OCI-LY7 (cell line): ENCODE measurements at regions not wholly inside any gene's neighbourhood (a gene's known extent, or its start where the extent isn't known, plus 50 kb on each side); places are given as distances from the start of the nearest gene placed in this dataset.

Experiments used
- BruUV-seq: library from RNA; stranded (reverse); fragments of 400-500 nt; replicated peaks from 2 replicates; lab custom pipeline; 2021; lab: Mats Ljungman, UMichigan
- CTCF ChIA-PET: fragments of 300-600 bp; sonication (Branson Sonifier 250); formaldehyde crosslinking; loops from one replicate; lab custom pipeline; 2022; ENCODE audit warnings: antibody characterized with exemption; ENCODE audit not compliant: unreplicated experiment; lab: Charles Lee
- POLR2A ChIA-PET: fragments of 300-600 bp; sonication (Branson Sonifier 250); formaldehyde crosslinking; loops from one replicate; lab custom pipeline; 2022; ENCODE audit warnings: antibody characterized with exemption; lab: Charles Lee
- DNase-seq: peaks from one replicate; pipeline ENCODE4 v3.0.0-alpha.2; 2015; ENCODE audit warnings: low spot score
- H2AFZ ChIP-seq: fragments of 200-600 bp; sonication (generic), shearing (Covaris generic); 2 replicates; pipeline ENCODE4 v1.6.1; 2014; ENCODE audit warnings: mild to moderate bottlenecking, antibody characterized with exemption, low read length, moderate library complexity
- H3K27ac ChIP-seq: fragments of 200-600 bp; sonication (generic); 2 replicates; pipeline ENCODE4 v1.5.1; 2014; ENCODE audit warnings: mixed run types, low read depth, mild to moderate bottlenecking, moderate library complexity, low read length, inconsistent platforms; ENCODE audit not compliant: poor library complexity, severe bottlenecking
- H3K36me3 ChIP-seq: fragments of 200-600 bp; sonication (generic); 2 replicates; pipeline ENCODE4 v1.6.1; 2014; ENCODE audit warnings: mild to moderate bottlenecking, antibody characterized with exemption, low read length, moderate library complexity, mixed read lengths; ENCODE audit not compliant: insufficient read depth
- H3K4me1 ChIP-seq: fragments of 200-600 bp; sonication (generic); 2 replicates; pipeline ENCODE4 v1.5.1; 2014; ENCODE audit warnings: mild to moderate bottlenecking, low read length; ENCODE audit not compliant: insufficient read depth, poor library complexity, severe bottlenecking
- H3K4me2 ChIP-seq: fragments of 200-600 bp; sonication (generic); 2 replicates; pipeline ENCODE4 v1.6.1; 2014; ENCODE audit warnings: mild to moderate bottlenecking, low read length
- H3K4me3 ChIP-seq: fragments of 200-600 bp; sonication (generic); 2 replicates; pipeline ENCODE4 v1.5.1; 2014; ENCODE audit warnings: mild to moderate bottlenecking, low read depth, low read length; ENCODE audit not compliant: poor library complexity, severe bottlenecking
- H3K79me2 ChIP-seq: fragments of 200-600 bp; sonication (generic); 2 replicates; pipeline ENCODE4 v1.6.1; 2016; ENCODE audit warnings: low read depth, mild to moderate bottlenecking, low read length, moderate library complexity, mixed read lengths; ENCODE audit not compliant: insufficient read depth
- H3K9me2 ChIP-seq: fragments of 200-600 bp; sonication (generic); 2 replicates; pipeline ENCODE4 v1.6.1; 2016; ENCODE audit warnings: mild to moderate bottlenecking, low read length, mixed read lengths; ENCODE audit not compliant: insufficient read depth
- H3K9me3 ChIP-seq: fragments of 200-600 bp; sonication (generic); 2 replicates; pipeline ENCODE4 v1.6.1; 2014; ENCODE audit warnings: mild to moderate bottlenecking, mixed run types, low read length, mixed read lengths
- H4K20me1 ChIP-seq: fragments of 200-600 bp; sonication (generic); 2 replicates; pipeline ENCODE4 v1.6.1; 2014; ENCODE audit warnings: mild to moderate bottlenecking, antibody characterized with exemption, low read length, moderate library complexity, mixed read lengths; ENCODE audit not compliant: insufficient read depth
- EZH2phosphoT487 ChIP-seq: fragments of 200-600 bp; sonication (generic); IDR thresholded peaks from 2 replicates; pipeline ENCODE4 v1.6.1; 2018; ENCODE audit warnings: low read depth, borderline replicate concordance, mild to moderate bottlenecking, mixed run types, antibody characterized with exemption, low read length, moderate library complexity, mixed read lengths
- intact Hi-C: fragments of 100-400 bp; cut with micrococcal nuclease; formaldehyde crosslinking; loops from one replicate; pipeline ENCODE4 v1.10.0; 2022; ENCODE audit not compliant: unreplicated experiment
- TF ChIP-seq, protein P1 (sequence below): fragments of 200-600 bp; sonication (generic); conservative IDR thresholded peaks from 2 replicates; pipeline ENCODE4 v1.5.1; 2014; ENCODE audit warnings: mild to moderate bottlenecking, antibody characterized with exemption, low read length, moderate library complexity, mixed read lengths

GRCh38 chr5:74576941-74577456 lies 63.5 kb downstream of the ENC1 start:
- peaks cover 8% of the 10 kb centered on the region for H3K4me1 ChIP-seq
- peak overlapping the region; percentile 13; the same call in 1 of the 2 replicates for H3K4me2 ChIP-seq
- H3K4me3 ChIP-seq = no peak overlapping the region
- no peaks in the 10 kb centered on the region for H3K9me3 ChIP-seq
- CTCF ChIA-PET = no interaction called here
- no peaks in the 10 kb centered on the region for H4K20me1 ChIP-seq
- no peak for TF ChIP-seq EZH2phosphoT487
- TF ChIP-seq, protein P1, sequence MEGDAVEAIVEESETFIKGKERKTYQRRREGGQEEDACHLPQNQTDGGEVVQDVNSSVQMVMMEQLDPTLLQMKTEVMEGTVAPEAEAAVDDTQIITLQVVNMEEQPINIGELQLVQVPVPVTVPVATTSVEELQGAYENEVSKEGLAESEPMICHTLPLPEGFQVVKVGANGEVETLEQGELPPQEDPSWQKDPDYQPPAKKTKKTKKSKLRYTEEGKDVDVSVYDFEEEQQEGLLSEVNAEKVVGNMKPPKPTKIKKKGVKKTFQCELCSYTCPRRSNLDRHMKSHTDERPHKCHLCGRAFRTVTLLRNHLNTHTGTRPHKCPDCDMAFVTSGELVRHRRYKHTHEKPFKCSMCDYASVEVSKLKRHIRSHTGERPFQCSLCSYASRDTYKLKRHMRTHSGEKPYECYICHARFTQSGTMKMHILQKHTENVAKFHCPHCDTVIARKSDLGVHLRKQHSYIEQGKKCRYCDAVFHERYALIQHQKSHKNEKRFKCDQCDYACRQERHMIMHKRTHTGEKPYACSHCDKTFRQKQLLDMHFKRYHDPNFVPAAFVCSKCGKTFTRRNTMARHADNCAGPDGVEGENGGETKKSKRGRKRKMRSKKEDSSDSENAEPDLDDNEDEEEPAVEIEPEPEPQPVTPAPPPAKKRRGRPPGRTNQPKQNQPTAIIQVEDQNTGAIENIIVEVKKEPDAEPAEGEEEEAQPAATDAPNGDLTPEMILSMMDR = no peak
- no peaks in the 10 kb centered on the region for H3K9me2 ChIP-seq
- no peaks in the 10 kb centered on the region for H3K36me3 ChIP-seq
- H3K79me2 ChIP-seq = no peaks in the 10 kb centered on the region
- DNase-seq = peak; percentile 34
- intact Hi-C loops = no loop called here
- H3K27ac ChIP-seq = no peak overlapping the region
- BruUV-seq = no TSS peak
- POLR2A ChIA-PET = interaction anchor here (0.6 kb wide), 1 partner anchor 478 kb away, joined by 3 read pairs; no protein-coding TSS in a partner anchor
- peak overlapping the region; percentile 65; the same call in 1 of the 2 replicates for H2AFZ ChIP-seq

GRCh38 chr5:74575741-74576538 lies 64.6 kb downstream of the ENC1 start:
- Histone ChIP-seq H3K4me2 (no peak overlapping the region), H3K79me2 (no peaks in the 10 kb centered on the region), H4K20me1 (no peaks in the 10 kb centered on the region), H3K4me3 (no peak overlapping the region), H2AFZ (no peak overlapping the region), H3K9me2 (no peaks in the 10 kb centered on the region), H3K36me3 (no peaks in the 10 kb centered on the region), H3K9me3 (no peaks in the 10 kb centered on the region), H3K27ac (no peak overlapping the region), H3K4me1 (peaks cover 8% of the 10 kb centered on the region)
- no peak for DNase-seq
- TF ChIP-seq, protein P1 = no peak
- no peak for TF ChIP-seq EZH2phosphoT487
- ChIA-PET CTCF (no interaction called here), POLR2A (interaction anchor here (0.6 kb wide), 1 partner anchor 112 kb away, joined by 5 read pairs; no protein-coding TSS in a partner anchor)
- intact Hi-C loops = no loop called here
- BruUV-seq = no TSS peak

DNA sequence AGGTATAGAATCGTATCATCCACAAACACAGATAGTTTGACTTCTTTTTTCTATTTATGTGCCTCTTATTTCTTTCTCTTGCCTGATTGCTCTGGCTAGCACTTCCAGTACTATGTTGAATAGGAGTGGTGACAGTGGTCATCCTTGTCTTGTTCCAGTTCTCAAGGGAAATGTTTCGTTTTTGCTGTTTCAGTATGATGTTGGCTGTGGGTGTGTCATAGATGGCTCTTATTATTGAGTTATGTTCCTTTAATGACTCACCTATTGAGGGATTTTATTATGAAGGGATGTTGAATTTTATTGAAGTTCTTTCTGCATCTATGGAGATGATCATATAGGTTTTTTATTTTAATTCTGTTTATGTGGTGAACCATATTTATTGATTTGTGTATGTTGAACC lies 70.3 kb downstream of the ENC1 start:
- Histone ChIP-seq H3K36me3 (no peaks in the 10 kb centered on the region), H3K4me3 (no peak overlapping the region), H3K27ac (no peak overlapping the region), H3K9me2 (no peaks in the 10 kb centered on the region), H3K4me2 (no peak overlapping the region), H4K20me1 (no peaks in the 10 kb centered on the region), H3K4me1 (no peaks in the 10 kb centered on the region), H3K9me3 (no peaks in the 10 kb centered on the region), H2AFZ (no peak overlapping the region), H3K79me2 (no peaks in the 10 kb centered on the region)
- DNase-seq = no peak
- no peak for TF ChIP-seq EZH2phosphoT487
- TF ChIP-seq, protein P1 = no peak
- intact Hi-C loops = no loop called here
- BruUV-seq = no TSS peak
- ChIA-PET POLR2A (interaction anchor here (0.7 kb wide), 1 partner anchor 63 kb away, joined by 3 read pairs; no protein-coding TSS in a partner anchor), CTCF (no interaction called here)
